K562 (cell line): ENCODE measurements at regions not wholly inside any gene's neighbourhood (a gene's known extent, or its start where the extent isn't known, plus 50 kb on each side); places are given as distances from the start of the nearest gene placed in this dataset.
"Not testable (repeated sequence)": the region's sequence is repeated elsewhere in the genome, so short reads cannot be mapped to it uniquely, and the experiment has no call there.

ENCODE experiments used
- ATAC-seq: fragments of 200-7000 bp; cut with Tn5 transposase; 3 replicates; pipeline ENCODE4 v1.9.1; 2020; ENCODE audit warnings: moderate library complexity
- BruUV-seq: library from RNA; stranded (reverse); fragments of 400-500 nt; replicated peaks from 2 replicates; lab custom pipeline; 2021; lab: Mats Ljungman, UMichigan
- CTCF ChIA-PET: fragments of 300-600 bp; formaldehyde crosslinking; extraction: SDS; loops from one replicate; lab custom pipeline; 2021; ENCODE audit warnings: low intra/inter-chr PET ratio; lab: Yijun Ruan, JAX
- POLR2A ChIA-PET: fragments of 300-600, 350-650 bp; sonication (Branson Sonifier 250); formaldehyde crosslinking; extraction: SDS; loops from one replicate; lab custom pipeline; 2021; ENCODE audit warnings: antibody characterized with exemption, inconsistent platforms; lab: Yijun Ruan, JAX
- DNase-seq, 4 experiments: peaks; one replicate each; pipeline versions ENCODE4 v3.0.0 to v3.0.0-alpha.2; 2011 to 2018; ENCODE audit warnings: low spot score in 3 of 4, mixed read lengths in 3 of 4; ENCODE audit errors: extremely low read depth in 1 of 4
- FAIRE-seq: peaks from 2 replicates; lab custom pipeline; 2011; peaks lifted over from hg19 to GRCh38; lab: Jason Lieb, UNC
- H2AFZ ChIP-seq: 2 replicates; pipeline ENCODE4 v1.6.0; 2011; ENCODE audit warnings: low read depth, low read length, control low read depth, inconsistent platforms
- H3K27ac ChIP-seq: fragments of 200-600 bp; 3 replicates; pipeline ENCODE4 v1.8.0; 2011; ENCODE audit warnings: low read depth, mild to moderate bottlenecking, control low read depth, inconsistent platforms, low read length, moderate library complexity, mixed read lengths; ENCODE audit errors: extremely low read depth
- H3K27me3 ChIP-seq, 2 experiments: fragments of 300-600 bp in 1 of 2; 2 replicates in 1 of 2; 3 replicates in 1 of 2; pipeline versions ENCODE4 v1.6.0 to v1.8.0; 2011; ENCODE audit warnings: inconsistent platforms in 2 of 2, low read length in 2 of 2, mild to moderate bottlenecking in 1 of 2, mixed read lengths in 1 of 2, moderate library complexity in 1 of 2; ENCODE audit not compliant: control insufficient read depth in 2 of 2, insufficient read depth in 2 of 2
- H3K36me3 ChIP-seq: fragments of 300-600 bp; 3 replicates; pipeline ENCODE4 v1.8.0; 2011; ENCODE audit warnings: mild to moderate bottlenecking, low read length, inconsistent platforms; ENCODE audit not compliant: control insufficient read depth, insufficient read depth
- H3K4me1 ChIP-seq, 2 experiments: fragments of 200-600 bp in 1 of 2; replicated peaks in 1 of 2; 2 replicates in 1 of 2; 3 replicates in 1 of 2; pipeline versions ENCODE4 v1.5.1 to v1.8.0; 2011; ENCODE audit warnings: inconsistent platforms in 2 of 2, low read length in 2 of 2, mild to moderate bottlenecking in 1 of 2, mixed read lengths in 1 of 2, moderate library complexity in 1 of 2; ENCODE audit not compliant: control insufficient read depth in 2 of 2, insufficient read depth in 2 of 2
- H3K4me2 ChIP-seq: 2 replicates; pipeline ENCODE4 v1.6.1; 2011; ENCODE audit warnings: low read length, control low read depth, inconsistent platforms, mixed read lengths; ENCODE audit not compliant: insufficient read depth
- H3K4me3 ChIP-seq: fragments of 200-600 bp; sonication (generic), shearing (Covaris generic); 2 replicates; pipeline ENCODE4 v1.5.1; 2016; ENCODE audit warnings: control low read depth, inconsistent platforms
- H3K79me2 ChIP-seq: fragments of 200-600 bp; 3 replicates; pipeline ENCODE4 v1.8.0; 2011; ENCODE audit warnings: low read length, inconsistent platforms; ENCODE audit not compliant: control insufficient read depth, insufficient read depth
- H3K9ac ChIP-seq, 2 experiments: 2 replicates each; pipeline versions ENCODE4 v1.6.0 to v1.6.1; 2011; ENCODE audit warnings: low read depth in 2 of 2, low read length in 2 of 2, control low read depth in 1 of 2, inconsistent platforms in 1 of 2, mild to moderate bottlenecking in 1 of 2, mixed read lengths in 1 of 2; ENCODE audit not compliant: insufficient read depth in 1 of 2
- H3K9me1 ChIP-seq: one replicate; pipeline ENCODE4 v1.6.0; 2011; ENCODE audit warnings: inconsistent platforms, mild to moderate bottlenecking, low read length, moderate library complexity; ENCODE audit not compliant: control insufficient read depth, insufficient read depth
- H3K9me3 ChIP-seq: replicated peaks from 2 replicates; pipeline ENCODE4 v1.5.1; 2011; ENCODE audit warnings: low read depth, low read length, inconsistent platforms; ENCODE audit not compliant: control insufficient read depth, insufficient read depth
- H4K20me1 ChIP-seq: replicated peaks from 2 replicates; pipeline ENCODE4 v1.6.1; 2011; ENCODE audit warnings: low read length, inconsistent platforms, mixed read lengths; ENCODE audit not compliant: control insufficient read depth, insufficient read depth
- AFF4 ChIP-seq: sonication (generic); formaldehyde crosslinking; IDR thresholded peaks from 2 replicates; pipeline ENCODE4 v1.8.0; 2023; ENCODE audit warnings: mild to moderate bottlenecking, missing genetic modification reagents
- PCBP2 ChIP-seq: fragments of 200-400 bp; formaldehyde crosslinking; IDR thresholded peaks from 2 replicates; pipeline ENCODE4 v1.6.1; 2018; ENCODE audit warnings: low read length, low read depth, mild to moderate bottlenecking, moderate library complexity; ENCODE audit not compliant: poor library complexity, severe bottlenecking
- TEAD1 ChIP-seq, 2 experiments: fragments of 450-650 bp in 1 of 2; sonication (generic) in 1 of 2; formaldehyde crosslinking; IDR thresholded peaks; 2 replicates each; pipeline versions ENCODE4 v1.4.0 to v1.8.0; 2020 to 2022; ENCODE audit warnings: mild to moderate bottlenecking in 2 of 2, missing genetic modification reagents in 1 of 2
- WGBS: fragments of 100-300 bp; shearing (Covaris generic); methylation state at CpG from one replicate; pipeline ENCODE4 v1.1.6; 2016; ENCODE audit warnings: low coverage, mixed read lengths; ENCODE audit not compliant: insufficient coverage; ENCODE audit errors: missing lambda C conversion rate; 5-methylcytosine and 5-hydroxymethylcytosine counted together
- in situ Hi-C: fragments of 300-500 bp; cut with MboI; formaldehyde crosslinking; loops from 4 replicates; pipeline ENCODE4 v1.15.0; 2018; ENCODE audit warnings: inconsistent platforms, mixed read lengths
- intact Hi-C: fragments of 100-400 bp; cut with micrococcal nuclease; formaldehyde crosslinking; loops from 2 replicates; pipeline ENCODE4 v1.14.2; 2022

- no peak for TF ChIP-seq PCBP2
- TF ChIP-seq TEAD1 (CRISPR knock-in tag; IDR thresholded peaks at IDR 0.05) = no peak
- TF ChIP-seq AFF4 (CRISPR knock-in tag) = no peak
Observed at GRCh38 chr4:127491571-127491970, 141.2 kb upstream of the INTU start (continued).

GRCh38 chr4:127496875-127497274 lies 135.9 kb upstream of the INTU start:
- H3K9me3 ChIP-seq, DNase-seq, in situ Hi-C loops, H3K27me3 ChIP-seq, H3K9me1 ChIP-seq, H3K4me1 ChIP-seq, H3K27ac ChIP-seq, POLR2A ChIA-PET, H3K4me3 ChIP-seq, FAIRE-seq, H3K4me2 ChIP-seq, H3K79me2 ChIP-seq, H2AFZ ChIP-seq, BruUV-seq, ATAC-seq, H3K36me3 ChIP-seq, intact Hi-C loops, H3K9ac ChIP-seq, H4K20me1 ChIP-seq, CTCF ChIA-PET: not testable (repeated sequence)
- WGBS = 50% methylated on average over 9 of the region's 9 CpGs
